HG03342 (cell line): ENCODE measurements at regions not wholly inside any gene's neighbourhood (a gene's known extent, or its start where the extent isn't known, plus 50 kb on each side); places are given as distances from the start of the nearest gene placed in this dataset.

ENCODE experiments used
- ATAC-seq: cut with Tn5 transposase; IDR thresholded peaks from one replicate; pipeline ENCODE4 v1.9.1; 2021; ENCODE audit warnings: mild to moderate bottlenecking, moderate library complexity; ENCODE audit not compliant: unreplicated experiment

GRCh38 chr1:191629836-191630235, 528.4 kb upstream of the RGS18 start:
- ATAC-seq, result no peak

GRCh38 chr1:191634801-191635508, 523.3 kb upstream of the RGS18 start:
- no peak for ATAC-seq

GRCh38 chr1:191636345-191636744, 521.9 kb upstream of the RGS18 start:
- no peak for ATAC-seq

GRCh38 chr1:191641420-191642260, 516.6 kb upstream of the RGS18 start:
- no peak for ATAC-seq

GRCh38 chr1:191643060-191643459, 515.2 kb upstream of the RGS18 start:
- ATAC-seq, result no peak

- ATAC-seq, result no peak
Measured at GRCh38 chr1:191648939-191649338, 509.3 kb upstream of the RGS18 start.

- no peak for ATAC-seq
Measured at GRCh38 chr1:191662051-191662450, 496.2 kb upstream of the RGS18 start.

- no peak for ATAC-seq
Measured at GRCh38 chr1:191662746-191663145, 495.5 kb upstream of the RGS18 start.

- no peak for ATAC-seq
Measured at GRCh38 chr1:191668525-191668924, 489.7 kb upstream of the RGS18 start.

GRCh38 chr1:191669629-191670028, 488.6 kb upstream of the RGS18 start:
- ATAC-seq, result no peak

- ATAC-seq, result no peak
Measured at GRCh38 chr1:191671236-191671635, 487.0 kb upstream of the RGS18 start.

- no peak for ATAC-seq
Measured at GRCh38 chr1:191674626-191675179, 483.6 kb upstream of the RGS18 start.

GRCh38 chr1:191675856-191676783, 482.1 kb upstream of the RGS18 start:
- no peak for ATAC-seq

GRCh38 chr1:191685669-191686068, 472.6 kb upstream of the RGS18 start:
- ATAC-seq, result no peak

- no peak for ATAC-seq
Measured at GRCh38 chr1:191687721-191688120, 470.5 kb upstream of the RGS18 start.

GRCh38 chr1:191690931-191691330, 467.3 kb upstream of the RGS18 start:
- ATAC-seq, result no peak

- ATAC-seq, result no peak
Measured at GRCh38 chr1:191693797-191694196, 464.5 kb upstream of the RGS18 start.

- ATAC-seq, result peak; percentile 79
Measured at GRCh38 chr1:191695865-191696264, 462.4 kb upstream of the RGS18 start.

- ATAC-seq, result no peak
Measured at GRCh38 chr1:191696354-191696753, 461.9 kb upstream of the RGS18 start.

GRCh38 chr1:191697556-191697955, 460.7 kb upstream of the RGS18 start:
- no peak for ATAC-seq

- ATAC-seq, result no peak
Measured at GRCh38 chr1:191698246-191698645, 460.0 kb upstream of the RGS18 start.
